HuH-7 (cell line): ENCODE measurements at regions not wholly inside any gene's neighbourhood (a gene's known extent, or its start where the extent isn't known, plus 50 kb on each side); places are given as distances from the start of the nearest gene placed in this dataset.

Experiments
- DNase-seq: peaks from one replicate; pipeline ENCODE4 v3.0.0; 2011; ENCODE audit warnings: low spot score

- no peak for DNase-seq
Observed at GRCh38 chr9:91023741-91024140, 222.1 kb downstream of the SYK start.

GRCh38 chr9:91024841-91025240 is 223.2 kb downstream of the SYK start:
- DNase-seq, result no peak

DNA sequence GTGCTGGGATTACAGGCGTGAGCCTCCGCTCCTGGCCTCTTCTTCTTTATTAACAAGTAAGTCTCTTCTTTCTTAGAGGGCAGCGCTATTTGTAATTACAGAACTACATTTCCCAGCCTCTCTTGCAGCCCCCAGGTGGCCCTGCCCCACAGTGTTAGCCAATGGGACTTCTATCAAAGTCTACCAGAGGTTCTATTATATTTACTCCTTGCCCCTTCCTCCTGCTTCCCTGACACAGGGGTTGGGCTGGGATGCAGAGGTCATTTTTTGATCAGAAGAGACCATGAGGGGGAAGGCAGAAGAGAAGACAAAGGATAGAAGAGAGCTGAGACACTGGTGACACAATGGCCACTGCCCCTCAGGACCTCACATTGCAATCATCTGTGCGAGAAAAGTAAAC is 224.2 kb downstream of the SYK start:
- DNase-seq, result no peak

- DNase-seq, result no peak
Observed at GRCh38 chr9:91026266-91026665, 224.6 kb downstream of the SYK start.

DNA sequence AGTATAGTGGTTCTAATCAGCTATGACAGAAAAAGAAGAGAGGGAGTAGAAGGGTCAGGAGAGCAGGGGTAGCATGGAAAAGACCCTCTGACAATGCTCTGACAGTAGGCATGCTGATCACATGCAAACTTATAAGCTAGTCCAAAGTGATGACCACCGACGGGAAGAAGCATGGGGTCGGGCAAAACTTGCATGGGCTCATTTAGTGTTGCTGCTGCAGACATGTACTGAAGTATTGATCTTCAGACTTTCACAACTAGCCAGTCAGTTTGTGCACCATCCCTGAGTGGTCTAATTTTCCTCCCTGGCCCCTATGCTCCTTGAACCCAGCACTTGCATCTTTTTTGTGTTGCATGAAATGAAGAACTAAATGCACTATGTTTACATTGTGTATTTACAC is 225.4 kb downstream of the SYK start:
- DNase-seq, result no peak

GRCh38 chr9:91028166-91028827 is 226.7 kb downstream of the SYK start:
- DNase-seq, result no peak

- no peak for DNase-seq
Observed at GRCh38 chr9:91029650-91030361, 228.2 kb downstream of the SYK start.

GRCh38 chr9:91032121-91032531 is 230.5 kb downstream of the SYK start:
- no peak for DNase-seq

DNA sequence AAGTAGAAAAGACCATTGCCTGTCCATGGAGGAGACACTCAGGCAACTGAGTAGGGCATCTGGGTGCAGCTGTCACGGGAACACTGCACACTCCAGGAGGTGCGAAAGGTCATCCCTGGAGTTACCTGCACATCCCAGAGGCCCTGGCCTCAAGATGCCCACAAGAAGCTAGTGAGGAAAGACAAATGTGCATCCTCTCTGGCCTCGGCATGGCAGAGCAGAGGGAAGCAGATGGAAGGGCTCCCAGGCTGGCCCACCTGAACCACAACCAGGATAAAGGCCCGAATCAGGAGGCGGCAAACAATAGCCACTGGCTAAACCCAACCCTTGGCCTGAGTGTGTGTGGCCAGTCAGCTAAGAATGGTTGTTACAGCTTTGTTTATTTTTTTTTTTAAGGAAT is 231.7 kb downstream of the SYK start:
- no peak for DNase-seq

DNA sequence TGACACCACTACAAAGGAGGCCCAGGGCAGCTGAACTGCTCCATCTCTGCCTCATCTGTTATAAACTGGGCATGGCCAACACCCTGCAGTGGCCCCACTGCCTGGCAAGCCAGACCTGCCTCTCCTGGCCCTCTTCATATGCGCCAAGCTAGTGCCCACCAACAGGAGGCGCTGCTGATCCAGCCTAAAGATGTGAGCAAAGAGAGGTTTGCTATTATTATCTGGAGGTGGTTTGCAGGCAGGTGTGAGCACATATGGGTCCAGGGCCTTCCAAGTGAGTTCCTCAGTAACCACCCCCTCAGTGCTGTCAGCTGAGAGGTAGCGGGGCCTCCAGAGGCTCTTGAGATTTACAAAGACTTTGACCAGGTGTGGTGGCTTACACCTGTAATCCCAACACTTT is 232.2 kb downstream of the SYK start:
- peak; percentile 26 for DNase-seq

- no peak for DNase-seq
Observed at GRCh38 chr9:91034521-91034920, 232.9 kb downstream of the SYK start.

DNA sequence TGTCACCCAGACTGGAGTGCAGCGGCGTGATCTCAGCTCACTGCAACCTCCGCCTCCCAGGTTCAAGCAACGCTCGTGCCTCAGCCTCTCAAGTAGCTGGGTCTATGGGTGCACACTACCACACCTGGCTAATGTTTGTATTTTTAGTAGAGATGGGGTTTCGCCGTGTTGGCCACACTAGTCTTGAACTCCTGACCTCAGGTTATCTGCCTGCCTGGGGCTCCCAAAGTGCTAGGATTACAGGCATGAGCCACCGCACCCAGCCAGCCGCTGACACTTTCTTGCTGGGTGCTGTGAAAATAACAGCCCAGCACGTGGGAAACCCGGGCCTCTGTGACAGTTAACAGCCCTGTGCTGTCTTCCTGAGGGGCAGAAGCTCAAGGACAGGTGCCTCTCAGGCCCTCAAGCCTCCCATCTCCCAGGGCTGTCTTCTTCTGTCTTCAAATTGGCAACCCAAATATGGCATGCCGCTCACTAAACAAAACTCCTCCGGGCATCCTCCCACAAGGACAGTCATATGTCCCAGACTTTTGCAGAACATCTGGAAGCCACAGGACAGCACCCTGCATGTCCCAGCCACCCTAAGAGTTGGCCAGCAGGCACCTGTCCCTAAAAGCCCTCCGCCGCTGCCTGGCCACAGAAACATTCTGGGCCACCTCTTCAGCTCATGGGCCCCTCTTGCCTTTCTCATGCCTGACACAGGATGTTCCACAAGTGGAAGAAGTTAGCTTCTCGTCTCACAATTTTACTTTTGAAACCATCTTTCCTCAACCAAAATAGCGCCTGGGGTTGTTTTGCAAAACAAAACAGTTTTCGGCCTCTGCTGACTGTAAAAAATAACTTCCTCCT is 233.6 kb downstream of the SYK start:
- no peak for DNase-seq

DNA sequence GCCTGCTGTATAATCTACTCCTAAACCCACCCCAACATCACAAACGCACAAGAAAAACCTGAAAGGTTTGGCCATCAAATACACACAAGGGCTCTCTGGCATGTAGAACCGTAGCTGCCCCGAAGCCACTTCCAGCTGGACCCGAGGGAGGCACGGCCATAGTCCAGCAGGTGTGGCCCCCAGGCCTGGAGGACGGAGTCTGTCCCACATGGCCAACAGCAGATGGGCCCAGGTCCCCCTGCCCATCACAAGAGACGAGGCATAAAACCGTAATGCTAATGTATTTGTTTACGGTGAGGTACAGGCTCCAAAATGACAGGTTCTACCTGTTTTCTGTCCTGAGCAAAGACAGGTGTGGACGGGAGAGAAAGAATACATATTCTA is 234.2 kb downstream of the SYK start:
- no peak for DNase-seq

GRCh38 chr9:91036356-91036755 is 234.7 kb downstream of the SYK start:
- DNase-seq, result no peak

DNA sequence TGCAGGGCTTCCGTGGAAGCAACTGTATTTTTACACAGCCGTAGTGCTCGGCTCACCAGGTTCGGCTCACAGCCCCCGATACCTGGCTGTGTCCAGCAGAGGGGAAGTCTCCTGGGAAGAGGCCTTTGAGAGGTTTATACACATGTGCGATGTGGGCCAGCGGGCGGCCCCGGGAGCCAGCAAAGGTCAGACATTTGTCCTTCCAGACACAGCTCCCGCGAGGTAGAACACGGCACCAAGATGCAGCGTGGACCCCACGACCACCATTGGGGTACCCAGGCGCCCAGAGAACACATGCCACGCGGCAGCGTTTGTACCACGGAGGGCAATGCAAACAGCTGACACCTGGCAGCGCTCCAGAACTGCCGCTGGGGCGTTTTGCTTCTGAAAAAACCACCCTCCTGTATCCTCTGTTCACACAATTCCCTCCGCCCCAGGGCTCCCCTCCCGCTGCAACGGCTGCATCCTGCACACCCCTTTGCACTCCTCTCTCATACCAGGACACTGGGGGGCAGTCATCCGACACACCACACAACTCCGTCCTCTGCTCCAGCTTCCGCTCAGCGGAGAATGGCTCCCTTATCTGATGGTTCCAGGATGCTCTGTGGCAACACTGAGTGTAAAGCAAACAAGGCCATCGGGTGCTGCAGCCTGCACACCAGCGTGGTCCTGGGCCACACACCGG is 235.3 kb downstream of the SYK start:
- peak; percentile 79 for DNase-seq

GRCh38 chr9:91037511-91038482 is 236.2 kb downstream of the SYK start:
- peak; percentile 20 for DNase-seq

DNA sequence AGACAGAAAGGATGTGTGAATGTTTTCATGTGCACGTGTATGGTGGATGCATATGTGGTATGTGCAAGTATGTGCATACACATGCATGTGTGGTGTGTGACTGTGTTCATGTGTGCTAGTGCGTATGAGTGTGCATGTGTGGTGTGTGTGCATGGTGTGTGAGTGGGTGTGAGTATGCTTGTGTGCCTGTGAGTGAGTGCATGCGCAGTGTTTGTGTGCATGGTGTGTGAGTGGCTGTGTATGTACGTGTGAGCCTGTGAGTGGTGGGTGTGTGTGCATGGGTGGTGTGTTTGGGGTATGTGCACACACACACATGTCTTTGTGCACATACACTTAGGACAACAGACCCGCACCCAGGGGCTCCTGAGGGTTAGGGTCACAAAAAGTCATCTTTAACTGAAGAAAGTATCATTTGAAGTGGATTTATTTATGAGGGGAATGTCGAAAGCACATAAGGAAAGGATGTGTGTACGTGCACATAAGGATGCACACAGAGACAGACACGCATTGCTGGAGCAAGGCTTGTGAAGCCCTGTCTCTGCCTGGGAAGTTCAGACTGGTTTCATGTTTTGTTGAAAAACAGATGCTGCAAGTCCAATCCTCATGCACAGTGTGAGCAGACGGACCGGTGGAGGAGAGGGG is 237.0 kb downstream of the SYK start:
- DNase-seq, result no peak

DNA sequence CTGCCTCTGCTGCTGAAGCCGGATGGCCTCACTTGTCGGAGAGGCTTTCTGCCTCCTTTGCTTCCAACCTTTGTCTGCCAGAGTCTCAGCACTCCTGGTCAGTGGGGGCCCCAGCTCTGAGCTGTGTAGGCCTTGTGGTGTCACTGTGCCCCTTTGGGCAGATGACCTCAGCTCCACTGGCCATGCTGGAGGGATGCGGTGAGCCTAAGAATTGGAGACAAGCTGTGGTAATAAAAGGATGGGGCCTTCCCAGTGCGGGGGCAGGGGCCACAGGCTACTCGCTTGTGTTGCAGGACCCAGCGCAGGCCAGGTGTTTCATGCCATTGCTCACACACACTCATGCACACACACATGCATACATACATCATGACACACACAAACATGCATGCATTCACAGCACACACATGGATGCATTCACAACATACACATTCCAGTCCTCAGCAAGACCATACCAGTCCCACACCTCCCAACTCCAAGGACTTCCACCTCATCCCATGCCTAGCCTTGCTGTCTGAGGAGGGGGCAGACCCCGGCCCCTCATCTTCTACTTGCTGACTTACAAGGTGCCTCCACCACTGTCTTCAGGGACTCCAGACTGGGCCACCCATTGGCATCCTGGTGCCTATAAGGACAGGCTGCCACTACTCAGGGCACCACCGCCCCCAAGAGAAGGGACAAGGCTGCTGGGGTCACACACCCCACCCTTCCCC is 237.7 kb downstream of the SYK start:
- DNase-seq, result no peak

DNA sequence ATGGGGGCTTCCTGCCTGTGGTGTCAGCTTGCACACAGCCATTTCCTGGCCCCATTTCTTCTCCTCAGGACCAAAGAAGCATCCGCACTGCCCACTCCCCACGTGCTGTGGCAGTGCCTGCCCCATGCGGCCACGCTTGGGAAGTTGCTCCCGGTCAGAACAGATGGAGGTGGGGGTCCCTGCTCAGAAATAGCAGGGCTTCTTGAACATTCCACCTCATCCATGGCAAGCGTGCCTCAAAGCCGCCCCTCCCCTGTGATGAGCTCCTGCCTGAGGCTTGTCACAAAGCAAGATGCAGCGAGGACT is 238.2 kb downstream of the SYK start:
- no peak for DNase-seq
